8988T (cell line): ENCODE measurements at regions not wholly inside any gene's neighbourhood (a gene's known extent, or its start where the extent isn't known, plus 50 kb on each side); places are given as distances from the start of the nearest gene placed in this dataset.

Experiments used
- DNase-seq: peaks from one replicate; pipeline ENCODE4 v3.0.0; 2011

DNA sequence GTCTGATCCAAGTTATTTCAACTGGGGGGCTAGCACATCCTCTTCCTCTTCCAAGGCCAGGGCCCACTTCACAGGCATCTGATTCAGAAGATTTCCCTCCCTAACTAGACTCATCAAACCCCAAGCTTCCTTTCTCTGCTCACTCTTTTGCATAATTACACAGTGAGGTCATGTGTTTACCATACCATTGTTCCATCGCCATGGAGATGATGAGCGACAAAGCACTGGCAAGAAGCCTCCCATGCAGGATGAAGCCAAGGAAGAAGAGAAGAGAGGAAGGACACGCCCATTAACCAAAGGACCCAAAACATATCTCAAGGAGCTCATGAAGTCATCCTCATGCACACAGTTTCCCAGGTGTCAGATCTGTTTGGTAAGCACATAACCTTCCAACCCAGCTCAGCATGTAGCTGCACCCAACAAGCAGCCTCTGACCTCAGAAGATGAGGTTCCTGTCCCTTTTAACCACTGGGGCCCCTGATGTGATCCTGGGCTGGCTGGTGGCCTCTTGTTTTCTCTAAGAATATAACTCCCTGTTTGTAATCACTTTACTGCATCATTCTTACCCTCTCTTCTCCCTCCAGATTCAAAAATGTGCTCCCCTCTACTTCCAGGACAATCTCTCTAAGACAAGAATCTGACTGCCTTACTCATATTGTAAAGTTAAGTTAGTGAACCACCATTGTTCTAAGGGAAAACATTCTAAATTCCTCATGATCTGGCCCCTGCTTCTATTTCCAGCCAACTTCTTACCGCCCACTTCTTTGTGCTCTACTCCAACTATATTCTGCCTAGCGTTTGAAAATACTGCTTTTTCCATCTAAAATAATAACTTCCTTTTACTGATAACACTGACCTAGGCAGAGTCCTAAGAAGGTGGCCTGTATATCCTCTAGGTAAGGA, 190.1 kb downstream of the TTC32 start:
- DNase-seq, result no peak

- DNase-seq, result no peak
Measured at GRCh38 chr2:19710230-19710629, 191.6 kb downstream of the TTC32 start.

- DNase-seq, result no peak
Measured at GRCh38 chr2:19709553-19709952, 192.2 kb downstream of the TTC32 start.

GRCh38 chr2:19708776-19709175, 193.0 kb downstream of the TTC32 start:
- no peak for DNase-seq

DNA sequence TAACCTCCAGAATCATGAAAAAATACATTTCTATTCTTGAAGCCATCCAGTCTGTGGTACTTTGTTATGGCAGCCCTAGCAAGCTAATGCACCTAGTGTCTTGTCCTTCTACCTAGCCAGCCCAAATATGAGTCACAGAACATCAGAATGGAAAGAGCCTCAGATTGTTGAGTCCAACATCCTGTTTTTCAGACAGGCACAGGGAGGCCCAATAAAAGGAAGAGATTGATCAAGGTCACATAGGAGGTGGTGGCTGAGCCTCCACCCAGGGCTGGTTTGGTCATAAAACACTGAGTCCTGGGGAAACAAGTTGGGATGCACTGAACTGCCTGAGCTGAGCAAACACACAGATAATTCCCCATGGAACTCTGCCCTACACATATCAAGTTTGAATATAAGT, 195.5 kb downstream of the TTC32 start:
- DNase-seq, result no peak

- no peak for DNase-seq
Measured at GRCh38 chr2:19702267-19702666, 199.5 kb downstream of the TTC32 start.

DNA sequence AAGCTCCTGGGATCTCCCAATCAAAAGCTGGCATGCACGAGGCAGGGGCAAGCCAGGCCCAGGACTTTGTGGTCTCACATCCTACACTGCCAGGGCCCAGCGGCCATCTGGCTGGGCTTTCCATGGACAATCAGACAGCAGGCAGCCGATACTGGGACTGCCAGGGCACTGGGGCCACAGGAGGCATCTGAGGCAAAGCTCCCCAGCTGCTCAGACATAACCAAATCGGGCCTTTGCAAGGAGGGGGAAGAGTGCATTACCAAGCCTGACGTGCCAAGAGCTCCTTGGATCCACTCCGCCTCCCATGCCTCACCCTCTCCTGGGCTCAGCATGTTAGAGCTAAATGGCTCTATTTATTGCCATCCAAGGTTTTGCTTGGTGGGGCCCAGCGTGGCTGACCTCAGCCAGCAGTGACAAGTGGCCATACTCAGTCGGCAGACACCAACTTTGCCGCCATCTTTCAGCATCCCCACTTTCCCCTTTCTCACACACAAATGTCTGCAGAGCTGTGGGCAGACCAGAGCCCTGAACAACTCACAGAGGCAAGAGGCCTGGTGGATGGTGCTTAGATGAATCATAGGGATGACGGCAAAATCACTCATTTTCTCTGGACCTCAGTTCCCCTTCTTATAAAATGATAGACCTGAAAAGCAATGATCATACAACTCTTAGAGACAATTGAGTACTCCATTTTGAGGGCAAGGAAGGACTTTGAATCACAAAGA, 200.8 kb downstream of the TTC32 start:
- no peak for DNase-seq

DNA sequence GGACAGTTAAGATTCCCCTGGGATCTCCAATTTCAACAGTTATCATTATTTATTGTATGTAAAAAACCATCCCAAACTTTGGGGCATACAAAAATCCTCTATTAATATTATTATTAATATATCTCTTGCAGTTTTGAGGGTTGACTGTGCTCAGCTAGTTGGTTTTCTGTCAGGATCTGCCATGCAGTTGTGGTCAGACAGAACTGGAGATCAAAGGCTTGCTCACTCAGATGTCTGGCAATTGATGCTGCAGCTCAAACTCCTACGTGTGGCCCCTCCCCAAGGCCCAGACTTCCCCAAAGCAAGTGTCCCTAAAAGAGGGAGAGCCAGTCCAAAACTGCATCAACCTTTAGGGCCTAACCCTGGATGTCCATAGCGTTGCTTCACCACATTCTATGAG, 204.7 kb downstream of the TTC32 start:
- no peak for DNase-seq

- no peak for DNase-seq
Measured at GRCh38 chr2:19695706-19696105, 206.1 kb downstream of the TTC32 start.

DNA sequence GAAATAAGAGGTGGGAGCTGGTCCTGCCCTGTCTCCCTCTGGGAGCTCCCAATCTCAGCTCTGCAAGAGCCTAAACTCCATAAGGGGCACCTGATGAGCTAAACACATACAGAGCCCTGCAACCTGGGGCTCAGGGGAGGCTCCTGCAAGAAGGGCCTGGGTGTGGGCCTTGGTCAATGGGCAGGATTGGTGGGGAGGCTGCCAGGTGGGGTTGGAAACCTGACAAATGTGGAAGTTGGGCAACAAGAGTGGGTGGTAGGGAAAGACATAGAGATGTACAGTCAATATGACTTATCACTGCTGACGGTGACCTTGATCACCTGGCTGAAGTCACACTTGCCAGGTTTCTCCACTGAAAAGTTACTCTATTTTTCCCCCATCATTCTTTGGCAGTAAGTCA, 209.9 kb downstream of the TTC32 start:
- no peak for DNase-seq

- no peak for DNase-seq
Measured at GRCh38 chr2:19690429-19690828, 211.4 kb downstream of the TTC32 start.

DNA sequence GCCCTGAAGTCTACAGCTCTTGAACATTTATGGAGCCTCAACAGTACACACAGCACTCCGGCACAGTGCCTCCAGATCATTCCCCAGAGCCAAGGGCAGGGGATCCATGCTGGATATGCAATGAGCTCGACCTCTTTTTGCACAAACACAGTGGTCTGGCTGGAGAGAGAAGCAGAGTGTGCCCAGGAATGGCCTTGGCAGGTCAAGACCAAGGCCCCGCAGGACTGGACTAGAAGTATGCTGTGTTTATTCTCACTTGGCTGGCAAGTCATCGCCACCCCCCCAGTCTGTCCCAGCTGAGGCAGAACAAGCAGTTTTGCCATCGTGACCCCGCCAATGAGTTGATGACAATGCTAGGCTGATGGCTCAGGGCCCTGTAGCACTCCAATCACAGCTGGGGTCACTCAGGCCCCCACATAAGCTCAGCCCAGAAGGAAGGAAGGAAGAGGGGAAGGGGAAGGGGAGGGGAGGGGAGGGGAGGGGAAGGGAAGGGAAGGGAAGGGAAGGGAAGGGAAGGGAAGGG, 212.1 kb downstream of the TTC32 start:
- DNase-seq, result no peak

- DNase-seq, result no peak
Measured at GRCh38 chr2:19688059-19688458, 213.7 kb downstream of the TTC32 start.

GRCh38 chr2:19687017-19687659, 214.6 kb downstream of the TTC32 start:
- DNase-seq, result no peak

DNA sequence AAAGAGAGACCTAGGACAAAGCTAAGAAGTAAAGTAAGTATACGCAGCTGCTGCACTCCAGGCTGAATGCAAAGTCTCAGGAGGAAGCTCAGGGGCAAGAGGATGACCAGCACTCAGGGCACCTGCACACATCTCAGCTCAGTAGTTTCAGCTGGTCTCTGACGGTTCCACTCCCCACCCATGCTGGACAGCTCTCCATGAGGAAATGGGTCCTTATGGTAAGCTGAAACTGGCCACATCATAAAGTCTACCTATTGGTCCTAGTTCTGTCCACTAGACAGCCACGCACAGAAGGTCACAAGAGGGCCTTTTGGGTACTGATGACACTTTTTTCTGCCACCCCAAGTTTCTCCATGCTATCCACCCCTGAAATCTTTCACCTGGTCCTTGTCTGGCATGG, 215.3 kb downstream of the TTC32 start:
- DNase-seq, result no peak

- DNase-seq, result no peak
Measured at GRCh38 chr2:19685731-19686130, 216.1 kb downstream of the TTC32 start.

- no peak for DNase-seq
Measured at GRCh38 chr2:19684516-19684915, 217.3 kb downstream of the TTC32 start.

- no peak for DNase-seq
Measured at GRCh38 chr2:19683556-19683955, 218.2 kb downstream of the TTC32 start.

DNA sequence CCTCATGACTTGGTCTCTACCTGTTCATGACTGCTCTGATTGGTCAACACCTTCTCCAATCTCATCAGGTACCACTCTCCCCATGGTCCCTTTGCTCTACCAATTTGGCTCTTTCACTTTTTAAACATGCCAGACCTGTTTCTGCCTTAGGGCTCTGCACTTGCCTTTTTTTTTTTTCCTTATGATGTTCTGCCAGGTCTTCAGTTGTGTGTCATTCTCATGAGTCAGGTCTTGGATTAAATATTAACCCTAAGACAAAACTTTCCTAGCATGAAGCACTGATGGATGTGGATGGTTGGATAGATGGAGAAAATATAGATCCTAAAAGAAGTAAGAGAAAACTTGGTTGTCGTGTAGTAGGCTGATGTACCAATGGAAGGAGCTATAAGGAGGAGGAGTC, 219.3 kb downstream of the TTC32 start:
- DNase-seq, result no peak

DNA sequence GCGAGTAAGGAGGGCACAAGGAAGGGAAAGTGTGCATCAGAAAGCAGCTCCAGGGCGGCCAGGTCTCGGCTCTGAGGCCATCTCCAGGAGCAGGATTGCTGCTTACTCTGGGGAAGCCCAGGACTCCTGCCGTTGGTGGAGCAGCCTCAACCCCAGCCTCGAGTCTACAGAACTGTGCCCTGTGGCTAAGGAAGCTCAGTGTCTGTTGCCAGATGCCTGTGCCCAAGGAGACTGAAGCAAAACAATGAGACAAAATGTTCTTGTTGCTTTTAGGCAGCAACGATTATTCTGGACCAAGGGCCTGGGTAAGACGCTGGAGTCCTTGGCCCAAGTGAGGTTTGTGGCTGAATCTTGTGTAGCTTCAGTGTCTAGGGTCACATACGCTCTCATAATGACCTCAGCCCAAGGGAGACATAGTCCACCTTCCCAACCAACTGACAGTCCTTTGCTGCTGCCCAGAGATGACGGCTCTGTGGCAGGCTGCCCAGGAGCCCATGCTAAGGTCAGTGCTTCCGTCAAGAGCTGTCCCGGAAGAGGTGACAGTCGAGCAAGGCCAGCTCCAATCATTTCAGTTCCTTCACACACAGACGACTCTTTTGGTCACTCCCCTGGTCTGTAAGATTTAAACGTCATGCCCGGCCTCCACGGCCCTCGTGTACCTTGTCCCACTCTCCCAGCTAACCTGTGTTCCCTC, 223.8 kb downstream of the TTC32 start:
- no peak for DNase-seq

DNA sequence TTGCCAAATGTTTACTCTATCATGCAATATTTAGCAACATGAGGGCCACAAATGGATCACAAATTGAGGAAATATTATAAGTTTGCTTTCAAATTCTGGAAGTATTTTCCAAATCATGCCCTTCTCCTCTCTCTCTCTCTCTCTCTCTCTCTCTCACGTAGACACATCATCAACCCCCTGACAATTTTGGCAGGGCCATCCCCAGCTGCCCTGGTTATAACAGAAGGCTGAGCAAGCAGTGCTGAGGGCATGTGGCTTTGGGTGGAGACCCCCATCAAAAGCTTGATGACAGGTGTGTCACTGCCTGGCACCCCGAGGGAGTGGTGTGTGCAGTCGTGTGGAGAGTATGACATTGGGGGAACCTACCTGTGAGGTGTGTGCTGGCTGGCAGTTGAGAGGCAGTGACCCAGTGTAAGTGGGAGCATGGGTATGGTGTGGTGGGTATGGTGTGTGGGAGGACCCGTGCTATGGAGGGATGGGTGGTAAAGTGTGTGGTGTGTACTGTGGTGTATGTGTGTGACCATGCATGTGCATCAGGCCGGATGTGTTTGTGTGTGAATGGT, 224.5 kb downstream of the TTC32 start:
- no peak for DNase-seq

- DNase-seq, result no peak
Measured at GRCh38 chr2:19676770-19677169, 225.0 kb downstream of the TTC32 start.
